BLaER1 (cell line): ENCODE measurements at regions not wholly inside any gene's neighbourhood (a gene's known extent, or its start where the extent isn't known, plus 50 kb on each side); places are given as distances from the start of the nearest gene placed in this dataset.

Experiments used
- H3K27ac ChIP-seq: shearing (Covaris generic); formaldehyde crosslinking; 2 replicates; pipeline ENCODE4 v1.8.1; 2022
- H3K27me3 ChIP-seq: shearing (Covaris generic); formaldehyde crosslinking; 2 replicates; pipeline ENCODE4 v1.8.1; 2022
- H3K36me3 ChIP-seq: shearing (Covaris generic); formaldehyde crosslinking; 2 replicates; pipeline ENCODE4 v1.8.1; 2022
- H3K4me1 ChIP-seq: shearing (Covaris generic); formaldehyde crosslinking; 2 replicates; pipeline ENCODE4 v1.8.1; 2022
- H3K4me2 ChIP-seq: shearing (Covaris generic); formaldehyde crosslinking; 2 replicates; pipeline ENCODE4 v1.8.1; 2022
- H3K4me3 ChIP-seq: shearing (Covaris generic); formaldehyde crosslinking; 2 replicates; pipeline ENCODE4 v1.8.1; 2022
- H3K9ac ChIP-seq: shearing (Covaris generic); formaldehyde crosslinking; 2 replicates; pipeline ENCODE4 v1.8.1; 2022
- H3K9me3 ChIP-seq: shearing (Covaris generic); formaldehyde crosslinking; 2 replicates; pipeline ENCODE4 v1.8.1; 2022
- H4K20me1 ChIP-seq: shearing (Covaris generic); formaldehyde crosslinking; 2 replicates; pipeline ENCODE4 v1.8.1; 2022
- Cebpa-rat ChIP-seq: shearing (Covaris generic); IDR thresholded peaks from 2 replicates; pipeline ENCODE4 v1.8.1; 2022

DNA sequence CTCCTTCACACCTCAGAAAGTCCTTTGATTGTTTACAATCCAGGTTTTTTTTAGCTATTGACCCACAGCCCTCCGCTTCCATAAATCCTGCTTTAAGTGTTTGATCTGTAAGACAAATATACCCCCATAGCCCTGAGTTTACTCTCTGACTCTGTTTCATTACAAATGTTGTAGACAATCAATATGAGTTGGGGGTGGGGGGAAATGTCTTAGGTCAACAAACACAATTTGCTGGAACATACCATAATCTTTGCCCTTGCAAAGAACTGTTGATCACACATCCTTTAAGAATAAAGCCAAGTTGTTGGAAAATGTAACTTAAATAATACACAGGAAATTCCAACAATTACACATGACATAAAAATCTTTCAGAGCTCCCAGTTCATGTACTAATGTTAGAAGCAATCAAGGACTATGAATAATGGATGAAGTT, 301.8 kb upstream of the SEMA6D start:
- no peak overlapping the region for H3K4me3 ChIP-seq
- H3K4me2 ChIP-seq = no peak overlapping the region
- H3K27ac ChIP-seq = no peak overlapping the region
- H3K4me1 ChIP-seq = peaks cover 14% of the 10 kb centered on the region
- no peak overlapping the region for H3K9ac ChIP-seq
- TF ChIP-seq Cebpa-rat = no peak
- H3K36me3 ChIP-seq = no peaks in the 10 kb centered on the region
- H4K20me1 ChIP-seq = no peaks in the 10 kb centered on the region
- no peaks in the 10 kb centered on the region for H3K27me3 ChIP-seq
- H3K9me3 ChIP-seq = no peaks in the 10 kb centered on the region

DNA sequence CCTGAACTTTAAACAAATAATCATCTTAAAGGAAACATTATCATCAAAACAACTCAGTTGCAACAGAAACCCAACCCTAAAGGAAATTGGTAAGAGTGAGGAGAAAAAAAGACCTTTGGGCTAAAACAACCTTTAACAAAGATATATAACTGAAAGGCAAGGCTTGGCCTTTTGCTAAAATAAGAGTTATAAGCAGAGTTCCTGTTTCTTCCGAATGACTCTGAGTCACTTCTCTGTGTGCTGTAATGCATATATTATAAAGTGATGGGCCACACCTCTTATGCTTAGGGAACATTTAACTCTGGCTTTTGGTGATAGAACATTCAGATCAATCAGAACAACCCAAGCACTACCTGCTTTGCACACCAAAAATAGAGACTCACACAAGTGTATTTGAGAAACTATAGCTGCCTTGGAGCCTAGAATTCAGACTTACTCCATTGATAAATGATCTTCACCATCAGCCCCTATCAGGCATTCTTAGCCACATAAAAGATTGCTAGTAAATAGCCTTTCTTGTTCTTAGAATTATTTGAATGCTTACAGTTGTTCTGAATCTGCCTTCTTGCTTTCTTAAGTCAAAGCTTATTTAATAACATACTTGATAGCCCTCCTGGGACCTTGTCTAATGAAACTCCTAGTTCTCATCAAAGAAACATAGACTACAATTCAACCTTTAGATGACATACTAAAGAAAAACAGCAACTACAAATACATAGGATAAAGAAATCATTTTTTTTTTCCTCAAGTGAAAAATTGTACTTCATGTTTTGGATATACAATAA, 294.2 kb upstream of the SEMA6D start:
- H3K36me3 ChIP-seq = no peaks in the 10 kb centered on the region
- no peak for TF ChIP-seq Cebpa-rat
- H3K9ac ChIP-seq = no peak overlapping the region
- no peak overlapping the region for H3K27ac ChIP-seq
- no peaks in the 10 kb centered on the region for H3K27me3 ChIP-seq
- no peak overlapping the region for H3K4me3 ChIP-seq
- peaks cover 41% of the 10 kb centered on the region for H3K4me1 ChIP-seq
- no peak overlapping the region for H3K4me2 ChIP-seq
- peaks cover 3% of the 10 kb centered on the region; the same call in 1 of the 2 replicates for H3K9me3 ChIP-seq
- no peaks in the 10 kb centered on the region for H4K20me1 ChIP-seq

DNA sequence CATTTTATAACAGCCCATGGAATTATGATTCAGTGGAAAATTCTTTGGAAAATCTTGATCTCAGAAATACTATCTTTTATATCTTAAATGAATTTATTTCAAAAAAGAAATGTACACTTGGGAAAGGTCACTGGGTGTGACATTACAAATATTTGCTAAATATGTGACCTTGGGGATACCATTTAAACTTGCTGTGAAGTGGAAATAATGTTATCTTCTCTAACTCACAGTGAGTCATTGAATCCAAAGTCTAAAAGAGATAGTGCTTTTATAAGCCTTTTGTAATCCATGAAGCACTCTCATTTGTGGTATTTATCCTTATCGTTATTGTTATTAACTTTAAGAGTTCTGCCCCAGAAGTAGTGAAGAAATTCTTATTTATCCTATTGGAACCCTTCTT, 289.8 kb upstream of the SEMA6D start:
- Histone ChIP-seq H4K20me1 (no peaks in the 10 kb centered on the region), H3K4me2 (no peak overlapping the region), H3K9me3 (no peaks in the 10 kb centered on the region), H3K4me3 (no peak overlapping the region), H3K27ac (no peak overlapping the region), H3K27me3 (no peaks in the 10 kb centered on the region), H3K9ac (no peak overlapping the region), H3K36me3 (no peaks in the 10 kb centered on the region), H3K4me1 (peaks cover 17% of the 10 kb centered on the region)
- TF ChIP-seq Cebpa-rat = no peak

DNA sequence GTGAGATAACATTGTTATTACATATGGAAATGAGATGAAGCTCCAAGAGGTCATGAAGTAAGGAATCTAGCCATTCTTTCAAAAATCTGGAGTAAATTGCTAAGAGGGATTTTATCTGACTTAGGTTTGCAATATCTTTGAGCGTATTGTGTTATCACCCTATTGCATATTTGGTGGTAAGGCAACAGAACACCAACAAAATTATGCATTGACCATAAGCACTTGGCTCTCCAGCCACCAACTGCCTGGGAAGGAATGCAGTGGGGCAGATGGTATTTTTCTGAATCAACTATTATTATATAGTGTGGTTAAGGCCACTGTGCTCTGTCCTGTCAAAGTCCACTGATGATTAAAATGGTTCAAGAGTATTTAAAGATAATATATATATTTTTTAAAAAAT, 287.9 kb upstream of the SEMA6D start:
- peaks cover 9% of the 10 kb centered on the region for H3K4me1 ChIP-seq
- TF ChIP-seq Cebpa-rat = no peak
- H3K9me3 ChIP-seq = no peaks in the 10 kb centered on the region
- no peak overlapping the region for H3K4me2 ChIP-seq
- no peaks in the 10 kb centered on the region for H3K27me3 ChIP-seq
- no peak overlapping the region for H3K27ac ChIP-seq
- no peak overlapping the region for H3K4me3 ChIP-seq
- H3K9ac ChIP-seq = no peak overlapping the region
- no peaks in the 10 kb centered on the region for H4K20me1 ChIP-seq
- no peaks in the 10 kb centered on the region for H3K36me3 ChIP-seq

DNA sequence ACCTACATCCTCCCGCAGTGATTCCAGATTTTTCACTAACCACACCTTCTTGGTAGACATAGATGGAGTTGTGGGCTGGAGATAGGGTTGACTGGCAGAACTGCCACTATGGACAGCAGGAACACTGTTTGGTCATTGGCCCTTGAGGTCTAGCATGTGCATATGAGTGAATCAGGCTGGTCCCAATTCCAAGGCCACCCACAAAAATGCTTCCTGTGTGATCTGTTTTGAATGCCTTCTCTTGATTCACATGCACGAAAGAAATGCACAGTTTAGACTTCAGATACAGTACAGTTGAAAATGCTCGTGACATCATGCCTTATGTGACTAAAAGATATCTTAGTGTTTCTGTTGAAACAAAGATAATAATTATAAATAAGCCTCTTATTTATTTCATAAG, 285.8 kb upstream of the SEMA6D start:
- no peak overlapping the region for H3K4me3 ChIP-seq
- no peaks in the 10 kb centered on the region for H3K27me3 ChIP-seq
- H3K27ac ChIP-seq = no peak overlapping the region
- no peaks in the 10 kb centered on the region for H3K9me3 ChIP-seq
- no peak overlapping the region for H3K9ac ChIP-seq
- H4K20me1 ChIP-seq = no peaks in the 10 kb centered on the region
- no peak for TF ChIP-seq Cebpa-rat
- H3K36me3 ChIP-seq = no peaks in the 10 kb centered on the region
- peaks cover 9% of the 10 kb centered on the region for H3K4me1 ChIP-seq
- H3K4me2 ChIP-seq = no peak overlapping the region

DNA sequence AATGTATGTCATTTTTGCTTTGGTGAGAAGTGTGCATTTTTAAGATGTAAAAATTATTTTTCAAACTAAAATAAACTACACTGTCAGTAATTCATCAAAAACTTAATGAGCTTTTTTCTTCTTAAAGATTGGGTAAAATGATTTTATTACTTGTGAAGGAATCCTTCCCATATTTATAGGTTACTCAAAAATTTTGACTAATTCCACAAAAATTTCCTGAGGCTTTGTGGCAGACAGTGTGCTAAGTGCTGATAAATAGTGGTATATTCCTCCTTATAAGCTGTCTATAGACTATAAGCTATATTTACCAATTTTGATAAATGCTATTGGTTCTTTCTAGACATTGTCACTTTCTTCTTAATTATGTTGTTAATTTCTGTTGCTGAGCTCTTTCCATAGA, 284.5 kb upstream of the SEMA6D start:
- Histone ChIP-seq H3K27me3 (no peaks in the 10 kb centered on the region), H3K4me1 (peaks cover 9% of the 10 kb centered on the region), H3K36me3 (no peaks in the 10 kb centered on the region), H3K27ac (no peak overlapping the region), H3K4me2 (no peak overlapping the region), H3K9me3 (no peaks in the 10 kb centered on the region), H4K20me1 (no peaks in the 10 kb centered on the region), H3K9ac (no peak overlapping the region), H3K4me3 (no peak overlapping the region)
- TF ChIP-seq Cebpa-rat = no peak

DNA sequence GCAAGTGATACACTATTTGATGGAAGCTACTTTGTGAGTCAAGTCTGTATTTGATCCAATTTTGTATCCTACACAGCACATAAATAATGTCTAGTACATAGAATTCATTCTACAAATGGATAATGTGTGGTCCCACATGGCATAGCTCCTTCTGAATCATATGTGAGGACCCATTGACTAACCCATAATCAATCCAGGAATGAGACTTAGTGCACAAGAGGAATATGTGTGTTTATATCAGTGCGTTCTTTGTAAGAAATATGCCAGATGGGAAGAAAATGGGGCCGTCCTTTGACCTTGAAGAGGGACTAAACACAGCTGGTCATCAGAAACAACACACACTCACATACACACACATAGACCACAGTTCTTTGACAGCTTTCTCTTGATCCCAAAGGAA, 282.7 kb upstream of the SEMA6D start:
- no peak overlapping the region for H3K4me2 ChIP-seq
- H3K9me3 ChIP-seq = no peaks in the 10 kb centered on the region
- H3K4me3 ChIP-seq = no peak overlapping the region
- no peak for TF ChIP-seq Cebpa-rat
- H3K27me3 ChIP-seq = no peaks in the 10 kb centered on the region
- no peak overlapping the region for H3K9ac ChIP-seq
- H3K4me1 ChIP-seq = peaks cover 9% of the 10 kb centered on the region
- no peaks in the 10 kb centered on the region for H4K20me1 ChIP-seq
- H3K36me3 ChIP-seq = no peaks in the 10 kb centered on the region
- no peak overlapping the region for H3K27ac ChIP-seq

DNA sequence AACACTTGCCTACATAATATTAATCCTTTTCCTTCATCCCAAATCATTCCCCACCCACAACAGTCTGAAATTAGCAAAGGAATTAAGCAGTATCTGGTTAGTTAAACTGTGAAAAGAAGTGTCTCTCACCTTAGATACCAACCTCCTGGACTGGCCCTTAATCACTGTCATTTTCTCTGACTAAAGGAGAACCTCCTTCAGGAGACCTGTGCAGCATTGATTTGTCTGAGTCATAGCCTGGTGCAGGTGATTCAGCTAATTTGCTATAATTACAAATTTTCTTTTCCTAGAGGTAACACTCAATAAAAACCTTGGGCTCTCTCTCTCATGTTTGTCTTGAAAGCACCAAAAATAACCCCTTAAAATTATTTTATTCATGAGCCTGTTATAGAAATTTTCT, 279.8 kb upstream of the SEMA6D start:
- no peaks in the 10 kb centered on the region for H3K9me3 ChIP-seq
- H3K9ac ChIP-seq = no peak overlapping the region
- no peaks in the 10 kb centered on the region for H3K36me3 ChIP-seq
- H3K27me3 ChIP-seq = no peaks in the 10 kb centered on the region
- no peak overlapping the region for H3K4me2 ChIP-seq
- H4K20me1 ChIP-seq = no peaks in the 10 kb centered on the region
- H3K4me3 ChIP-seq = no peak overlapping the region
- no peaks in the 10 kb centered on the region for H3K4me1 ChIP-seq
- TF ChIP-seq Cebpa-rat = no peak
- H3K27ac ChIP-seq = no peak overlapping the region

DNA sequence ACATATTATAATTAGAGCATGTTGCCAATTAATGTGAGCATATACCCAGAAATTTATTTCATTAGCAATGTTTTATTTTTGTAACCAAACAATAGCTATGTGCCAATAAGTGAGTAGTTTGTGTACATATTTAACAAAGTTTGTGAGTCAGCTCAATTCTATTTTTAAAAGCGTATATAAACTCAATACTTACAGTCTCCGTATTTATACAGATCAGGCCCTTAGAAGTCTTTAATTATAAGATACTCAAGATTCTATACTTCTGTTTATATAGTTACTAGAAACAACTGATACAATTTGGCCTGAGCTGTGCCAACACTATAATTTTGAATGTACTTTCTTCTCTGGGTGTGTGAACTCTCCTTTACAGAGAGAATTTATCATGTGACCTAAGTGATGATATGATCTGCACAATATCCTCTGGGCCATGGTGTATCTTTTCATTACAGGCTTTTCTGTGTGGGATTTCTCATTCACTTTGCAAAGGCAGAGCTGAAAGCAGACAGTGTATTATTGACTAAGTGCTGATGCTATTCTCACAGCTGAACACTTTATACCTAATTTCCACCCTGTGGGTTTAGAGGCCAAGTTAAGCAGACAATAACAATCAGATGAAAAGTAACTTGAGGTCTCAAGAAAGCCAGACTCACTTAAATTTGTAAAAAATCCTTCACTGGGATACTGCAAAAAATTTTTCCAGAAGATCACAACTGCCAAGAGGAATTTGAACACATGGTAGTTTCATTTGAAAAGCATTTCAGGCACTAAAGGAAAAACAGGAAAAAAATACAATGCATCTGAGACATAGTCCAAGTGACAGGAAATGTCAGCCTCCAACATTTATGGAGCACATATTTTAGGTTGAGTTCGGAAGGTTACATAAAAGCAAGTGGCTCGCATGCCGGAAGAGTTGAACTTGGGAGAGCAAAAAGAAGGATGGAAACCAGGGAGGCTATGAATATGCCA, 277.9 kb upstream of the SEMA6D start:
- Histone ChIP-seq H3K36me3 (no peaks in the 10 kb centered on the region), H3K4me1 (no peaks in the 10 kb centered on the region), H3K4me2 (no peak overlapping the region), H3K4me3 (no peak overlapping the region), H3K9ac (no peak overlapping the region), H4K20me1 (no peaks in the 10 kb centered on the region), H3K27ac (no peak overlapping the region), H3K27me3 (no peaks in the 10 kb centered on the region), H3K9me3 (no peaks in the 10 kb centered on the region)
- no peak for TF ChIP-seq Cebpa-rat

DNA sequence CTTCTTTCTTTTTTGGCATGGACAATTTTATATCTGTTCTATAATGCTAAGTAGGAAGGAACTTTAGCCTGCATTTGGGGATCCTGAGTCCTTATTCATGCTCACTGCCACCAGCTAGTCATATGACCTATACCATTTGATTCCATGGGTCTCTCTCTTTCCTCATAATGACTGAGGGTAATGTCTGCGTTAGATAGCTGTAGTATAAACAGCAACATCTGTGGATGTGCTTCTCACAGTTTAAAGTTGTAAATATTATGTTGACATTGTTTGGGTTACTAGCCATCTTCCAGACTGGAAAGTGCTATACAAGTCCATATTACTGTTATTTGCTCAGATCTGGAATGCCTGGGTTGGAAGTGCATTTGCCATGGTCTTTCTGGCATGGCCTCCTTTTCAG, 274.9 kb upstream of the SEMA6D start:
- H4K20me1 ChIP-seq = no peaks in the 10 kb centered on the region
- no peak overlapping the region for H3K4me2 ChIP-seq
- no peaks in the 10 kb centered on the region for H3K27me3 ChIP-seq
- H3K4me1 ChIP-seq = no peaks in the 10 kb centered on the region
- H3K4me3 ChIP-seq = no peak overlapping the region
- H3K36me3 ChIP-seq = no peaks in the 10 kb centered on the region
- TF ChIP-seq Cebpa-rat = no peak
- H3K9me3 ChIP-seq = no peaks in the 10 kb centered on the region
- H3K27ac ChIP-seq = no peak overlapping the region
- H3K9ac ChIP-seq = no peak overlapping the region
